ENCODE measurements at regions not wholly inside any gene's neighbourhood (a gene's known extent, or its start where the extent isn't known, plus 50 kb on each side); places are given as distances from the start of the nearest gene placed in this dataset.

DNA sequence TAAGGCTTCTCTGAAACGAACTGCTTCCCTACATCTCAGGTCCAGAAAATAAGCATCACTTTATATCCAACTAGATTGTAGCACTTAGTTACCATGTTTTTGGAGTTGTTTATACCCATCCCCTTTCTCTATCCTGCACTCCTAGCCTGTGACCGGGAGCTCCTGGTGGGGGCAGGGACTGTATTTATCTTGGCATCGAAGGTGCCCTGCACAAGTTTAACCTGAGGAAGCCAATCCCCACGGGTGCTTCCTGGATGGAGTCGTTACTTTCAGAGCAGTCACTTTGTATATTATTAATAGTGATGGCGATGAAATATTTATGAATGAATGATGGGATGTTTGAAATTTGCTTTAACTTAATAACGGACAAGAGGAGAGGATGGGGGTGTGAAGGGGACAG, 73.9 kb downstream of the KLHDC7A start:
- Histone ChIP-seq H3K4me2 (ENCODE audit: insufficient read depth, low read length) (no peak overlapping the region), H3K27ac (ENCODE audit: low read depth, low read length) (no peak overlapping the region), H3K9me3 (ENCODE audit: low read depth, low read length) (no peaks in the 10 kb centered on the region), H4K20me1 (ENCODE audit: insufficient read depth, low read length) (no peaks in the 10 kb centered on the region), H3K4me1 (ENCODE audit: insufficient read depth, low read length) (no peaks in the 10 kb centered on the region), H3K79me2 (ENCODE audit: insufficient read depth, low read length) (no peaks in the 10 kb centered on the region), H3K36me3 (ENCODE audit: insufficient read depth, low read length) (no peaks in the 10 kb centered on the region), H3K4me3 (ENCODE audit: insufficient read depth, low read length) (no peak overlapping the region), H3K27me3 (ENCODE audit: insufficient read depth, low read length) (peaks cover 8% of the 10 kb centered on the region), H2AFZ (ENCODE audit: low read length) (no peak overlapping the region)
- DNase-seq (ENCODE audit: insufficient read length, low spot score, missing footprints) = no peak
- TF ChIP-seq, protein P1, sequence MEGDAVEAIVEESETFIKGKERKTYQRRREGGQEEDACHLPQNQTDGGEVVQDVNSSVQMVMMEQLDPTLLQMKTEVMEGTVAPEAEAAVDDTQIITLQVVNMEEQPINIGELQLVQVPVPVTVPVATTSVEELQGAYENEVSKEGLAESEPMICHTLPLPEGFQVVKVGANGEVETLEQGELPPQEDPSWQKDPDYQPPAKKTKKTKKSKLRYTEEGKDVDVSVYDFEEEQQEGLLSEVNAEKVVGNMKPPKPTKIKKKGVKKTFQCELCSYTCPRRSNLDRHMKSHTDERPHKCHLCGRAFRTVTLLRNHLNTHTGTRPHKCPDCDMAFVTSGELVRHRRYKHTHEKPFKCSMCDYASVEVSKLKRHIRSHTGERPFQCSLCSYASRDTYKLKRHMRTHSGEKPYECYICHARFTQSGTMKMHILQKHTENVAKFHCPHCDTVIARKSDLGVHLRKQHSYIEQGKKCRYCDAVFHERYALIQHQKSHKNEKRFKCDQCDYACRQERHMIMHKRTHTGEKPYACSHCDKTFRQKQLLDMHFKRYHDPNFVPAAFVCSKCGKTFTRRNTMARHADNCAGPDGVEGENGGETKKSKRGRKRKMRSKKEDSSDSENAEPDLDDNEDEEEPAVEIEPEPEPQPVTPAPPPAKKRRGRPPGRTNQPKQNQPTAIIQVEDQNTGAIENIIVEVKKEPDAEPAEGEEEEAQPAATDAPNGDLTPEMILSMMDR (IDR thresholded peaks at IDR 0.05; ENCODE audit: extremely low read depth, low read depth, low read length) = no peak

- Histone ChIP-seq H3K4me2 (ENCODE audit: insufficient read depth, low read length) (no peak overlapping the region), H4K20me1 (ENCODE audit: insufficient read depth, low read length) (no peaks in the 10 kb centered on the region), H3K4me3 (ENCODE audit: insufficient read depth, low read length) (no peak overlapping the region), H3K27ac (ENCODE audit: low read depth, low read length) (no peak overlapping the region), H3K4me1 (ENCODE audit: insufficient read depth, low read length) (no peaks in the 10 kb centered on the region), H3K79me2 (ENCODE audit: insufficient read depth, low read length) (no peaks in the 10 kb centered on the region), H3K9me3 (ENCODE audit: low read depth, low read length) (no peaks in the 10 kb centered on the region), H3K27me3 (ENCODE audit: insufficient read depth, low read length) (peaks cover 8% of the 10 kb centered on the region), H2AFZ (ENCODE audit: low read length) (no peak overlapping the region), H3K36me3 (ENCODE audit: insufficient read depth, low read length) (no peaks in the 10 kb centered on the region)
- DNase-seq (ENCODE audit: insufficient read length, low spot score, missing footprints) = no peak
- TF ChIP-seq, protein P1 (IDR thresholded peaks at IDR 0.05; ENCODE audit: extremely low read depth, low read depth, low read length) = no peak
Measured at GRCh38 chr1:18555036-18555435, 74.3 kb downstream of the KLHDC7A start.

GRCh38 chr1:18556364-18556763, 74.3 kb upstream of the PAX7 start:
- H3K9me3 ChIP-seq (ENCODE audit: low read depth, low read length) = no peaks in the 10 kb centered on the region
- no peak for DNase-seq (ENCODE audit: insufficient read length, low spot score, missing footprints)
- H3K27ac ChIP-seq (ENCODE audit: low read depth, low read length) = no peak overlapping the region
- peaks cover 13% of the 10 kb centered on the region for H3K27me3 ChIP-seq (ENCODE audit: insufficient read depth, low read length)
- TF ChIP-seq, protein P1 (IDR thresholded peaks at IDR 0.05; ENCODE audit: extremely low read depth, low read depth, low read length) = peak; percentile 51
- H3K4me3 ChIP-seq (ENCODE audit: insufficient read depth, low read length) = no peak overlapping the region
- no peak overlapping the region for H2AFZ ChIP-seq (ENCODE audit: low read length)
- H3K36me3 ChIP-seq (ENCODE audit: insufficient read depth, low read length) = no peaks in the 10 kb centered on the region
- H3K4me2 ChIP-seq (ENCODE audit: insufficient read depth, low read length) = no peak overlapping the region
- H4K20me1 ChIP-seq (ENCODE audit: insufficient read depth, low read length) = no peaks in the 10 kb centered on the region
- H3K4me1 ChIP-seq (ENCODE audit: insufficient read depth, low read length) = no peaks in the 10 kb centered on the region
- H3K79me2 ChIP-seq (ENCODE audit: insufficient read depth, low read length) = no peaks in the 10 kb centered on the region

- Histone ChIP-seq H3K27ac (ENCODE audit: low read depth, low read length) (no peak overlapping the region), H3K4me2 (ENCODE audit: insufficient read depth, low read length) (no peak overlapping the region), H3K79me2 (ENCODE audit: insufficient read depth, low read length) (no peaks in the 10 kb centered on the region), H3K27me3 (ENCODE audit: insufficient read depth, low read length) (peaks cover 13% of the 10 kb centered on the region), H2AFZ (ENCODE audit: low read length) (no peak overlapping the region), H3K9me3 (ENCODE audit: low read depth, low read length) (no peaks in the 10 kb centered on the region), H3K4me1 (ENCODE audit: insufficient read depth, low read length) (no peaks in the 10 kb centered on the region), H3K4me3 (ENCODE audit: insufficient read depth, low read length) (no peak overlapping the region), H3K36me3 (ENCODE audit: insufficient read depth, low read length) (no peaks in the 10 kb centered on the region), H4K20me1 (ENCODE audit: insufficient read depth, low read length) (no peaks in the 10 kb centered on the region)
- TF ChIP-seq, protein P1 (IDR thresholded peaks at IDR 0.05; ENCODE audit: extremely low read depth, low read depth, low read length) = no peak
- DNase-seq (ENCODE audit: insufficient read length, low spot score, missing footprints) = no peak
Measured at GRCh38 chr1:18557621-18558465, 72.8 kb upstream of the PAX7 start.
